ENCODE measurements at regions not wholly inside any gene's neighbourhood (a gene's known extent, or its start where the extent isn't known, plus 50 kb on each side); places are given as distances from the start of the nearest gene placed in this dataset.

DNA sequence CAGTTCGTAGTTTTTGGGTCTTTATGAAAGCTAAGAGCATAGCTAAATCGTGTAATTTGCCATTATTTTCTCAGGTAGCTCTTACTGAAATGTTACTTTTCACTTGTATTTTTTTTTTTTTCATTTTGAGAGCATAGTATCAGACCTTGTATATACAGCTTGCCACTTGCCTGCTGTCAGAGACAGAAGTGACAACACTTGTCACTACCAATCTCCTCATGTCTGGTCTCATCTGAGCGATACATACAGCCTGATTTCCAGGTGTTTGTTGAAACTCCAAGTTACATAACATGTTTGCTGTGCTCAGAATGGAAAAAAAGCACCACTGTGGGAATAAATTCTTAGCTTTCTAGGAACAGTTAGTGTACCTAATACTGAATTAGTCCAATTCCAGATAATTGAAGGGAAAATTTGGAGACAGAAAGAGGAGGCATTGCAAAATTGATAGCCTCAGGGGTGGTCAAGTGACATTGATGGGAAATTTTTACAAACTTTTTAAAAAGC lies 621.4 kb upstream of the PKN2 start (continued):
- TF ChIP-seq SKIL (IDR thresholded peaks at IDR 0.05; ENCODE audit: low read depth, poor library complexity, severe bottlenecking) (no peak), LARP7 (IDR thresholded peaks at IDR 0.05) (no peak), CBX3 (IDR thresholded peaks at IDR 0.05; ENCODE audit: borderline replicate concordance, low read depth) (no peak), EZH2 (IDR thresholded peaks at IDR 0.05; ENCODE audit: borderline replicate concordance, control insufficient read depth, low read depth, low read length) (no peak), ZBTB4 (CRISPR knock-in tag; IDR thresholded peaks at IDR 0.05) (no peak), PML (IDR thresholded peaks at IDR 0.05; ENCODE audit: low read length) (no peak), HSF1 (IDR thresholded peaks at IDR 0.05; ENCODE audit: low read depth, low read length) (no peak)

Data from GM12878 (cell line).